Hematopoietic multipotent progenitor cell treated with erythropoietin and hydrocortisone succinate and interleukin-3 and kit ligand, for 17 days (in vitro differentiated cells): ENCODE measurements at regions not wholly inside any gene's neighbourhood (a gene's known extent, or its start where the extent isn't known, plus 50 kb on each side); places are given as distances from the start of the nearest gene placed in this dataset.

Source experiments
- DNase-seq: peaks from one replicate; pipeline ENCODE4 v3.0.0-alpha.2; 2015; ENCODE audit warnings: low spot score

GRCh38 chr5:4640795-4641194 lies 499.3 kb upstream of the ADAMTS16 start:
- no peak for DNase-seq

- no peak for DNase-seq
Measured at GRCh38 chr5:4642525-4642924, 497.6 kb upstream of the ADAMTS16 start.

GRCh38 chr5:4643190-4643589 lies 496.9 kb upstream of the ADAMTS16 start:
- no peak for DNase-seq

GRCh38 chr5:4643960-4644359 lies 496.2 kb upstream of the ADAMTS16 start:
- DNase-seq = no peak

GRCh38 chr5:4646715-4647375 lies 493.3 kb upstream of the ADAMTS16 start:
- DNase-seq = no peak

GRCh38 chr5:4647955-4648354 lies 492.2 kb upstream of the ADAMTS16 start:
- DNase-seq = no peak

- DNase-seq = no peak
Measured at GRCh38 chr5:4651806-4652565, 488.1 kb upstream of the ADAMTS16 start.

- no peak for DNase-seq
Measured at GRCh38 chr5:4653475-4653874, 486.7 kb upstream of the ADAMTS16 start.

GRCh38 chr5:4659851-4660250 lies 480.3 kb upstream of the ADAMTS16 start:
- DNase-seq = no peak

GRCh38 chr5:4661326-4661725 lies 478.8 kb upstream of the ADAMTS16 start:
- no peak for DNase-seq

GRCh38 chr5:4661836-4662235 lies 478.3 kb upstream of the ADAMTS16 start:
- DNase-seq = no peak

- DNase-seq = no peak
Measured at GRCh38 chr5:4662756-4663155, 477.4 kb upstream of the ADAMTS16 start.

- DNase-seq = no peak
Measured at GRCh38 chr5:4665911-4666310, 474.2 kb upstream of the ADAMTS16 start.

- DNase-seq = no peak
Measured at GRCh38 chr5:4674166-4674565, 466.0 kb upstream of the ADAMTS16 start.

GRCh38 chr5:4676934-4677333 lies 463.2 kb upstream of the ADAMTS16 start:
- no peak for DNase-seq

GRCh38 chr5:4684946-4685345 lies 455.2 kb upstream of the ADAMTS16 start:
- no peak for DNase-seq

- no peak for DNase-seq
Measured at GRCh38 chr5:4698596-4698995, 441.5 kb upstream of the ADAMTS16 start.

- DNase-seq = no peak
Measured at GRCh38 chr5:4699592-4699991, 440.5 kb upstream of the ADAMTS16 start.

GRCh38 chr5:4700069-4700468 lies 440.1 kb upstream of the ADAMTS16 start:
- DNase-seq = no peak

GRCh38 chr5:4700871-4701270 lies 439.3 kb upstream of the ADAMTS16 start:
- DNase-seq = no peak

GRCh38 chr5:4703931-4704458 lies 436.1 kb upstream of the ADAMTS16 start:
- no peak for DNase-seq

- DNase-seq = no peak
Measured at GRCh38 chr5:4704951-4705350, 435.2 kb upstream of the ADAMTS16 start.

- DNase-seq = no peak
Measured at GRCh38 chr5:4716781-4717180, 423.3 kb upstream of the ADAMTS16 start.

- DNase-seq = no peak
Measured at GRCh38 chr5:4717446-4717845, 422.7 kb upstream of the ADAMTS16 start.
